ENCODE measurements at regions not wholly inside any gene's neighbourhood (a gene's known extent, or its start where the extent isn't known, plus 50 kb on each side); places are given as distances from the start of the nearest gene placed in this dataset.

GRCh38 chr14:101191721-101192660, 288.5 kb upstream of the RTL1 start:
- no peak overlapping the region for H2AFZ ChIP-seq (ENCODE audit: low read length)
- POLR2A ChIA-PET, result no interaction called here
- FAIRE-seq (no peak), DNase-seq (ENCODE audit: low spot score) (no peak), ATAC-seq (no peak)
- no TSS peak for BruUV-seq (replicated peaks)
- 26% methylated on average over 10 of the region's 15 CpGs for WGBS (ENCODE audit: low lambda C conversion rate)
- H3K27ac ChIP-seq (ENCODE audit: extremely low read length, insufficient read depth, low read length), result no peak overlapping the region
- H3K4me1 ChIP-seq (ENCODE audit: insufficient read depth, low read length), result no peaks in the 10 kb centered on the region
- H3K9me3 ChIP-seq (ENCODE audit: low read length), result no peaks in the 10 kb centered on the region
- no peak for TF ChIP-seq ZMAT3 (CRISPR knock-in tag; conservative IDR thresholded peaks at IDR 0.05)
- TF ChIP-seq, protein P1, sequence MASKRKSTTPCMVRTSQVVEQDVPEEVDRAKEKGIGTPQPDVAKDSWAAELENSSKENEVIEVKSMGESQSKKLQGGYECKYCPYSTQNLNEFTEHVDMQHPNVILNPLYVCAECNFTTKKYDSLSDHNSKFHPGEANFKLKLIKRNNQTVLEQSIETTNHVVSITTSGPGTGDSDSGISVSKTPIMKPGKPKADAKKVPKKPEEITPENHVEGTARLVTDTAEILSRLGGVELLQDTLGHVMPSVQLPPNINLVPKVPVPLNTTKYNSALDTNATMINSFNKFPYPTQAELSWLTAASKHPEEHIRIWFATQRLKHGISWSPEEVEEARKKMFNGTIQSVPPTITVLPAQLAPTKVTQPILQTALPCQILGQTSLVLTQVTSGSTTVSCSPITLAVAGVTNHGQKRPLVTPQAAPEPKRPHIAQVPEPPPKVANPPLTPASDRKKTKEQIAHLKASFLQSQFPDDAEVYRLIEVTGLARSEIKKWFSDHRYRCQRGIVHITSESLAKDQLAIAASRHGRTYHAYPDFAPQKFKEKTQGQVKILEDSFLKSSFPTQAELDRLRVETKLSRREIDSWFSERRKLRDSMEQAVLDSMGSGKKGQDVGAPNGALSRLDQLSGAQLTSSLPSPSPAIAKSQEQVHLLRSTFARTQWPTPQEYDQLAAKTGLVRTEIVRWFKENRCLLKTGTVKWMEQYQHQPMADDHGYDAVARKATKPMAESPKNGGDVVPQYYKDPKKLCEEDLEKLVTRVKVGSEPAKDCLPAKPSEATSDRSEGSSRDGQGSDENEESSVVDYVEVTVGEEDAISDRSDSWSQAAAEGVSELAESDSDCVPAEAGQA (IDR thresholded peaks at IDR 0.05; ENCODE audit: low read depth), result no peak
- TF ChIP-seq, protein P1 (CRISPR knock-in tag; IDR thresholded peaks at IDR 0.05; ENCODE audit: borderline replicate concordance), result no peak
- no peak for TF ChIP-seq BHLHE40 (IDR thresholded peaks at IDR 0.05; ENCODE audit: low read length)
- no peak for TF ChIP-seq ZNF354B (CRISPR knock-in tag; IDR thresholded peaks at IDR 0.05)
- TF ChIP-seq ZNF224 (CRISPR knock-in tag; IDR thresholded peaks at IDR 0.05), result no peak
- TF ChIP-seq THAP7 (CRISPR knock-in tag; IDR thresholded peaks at IDR 0.05), result no peak
- TF ChIP-seq ZNF12 (CRISPR knock-in tag; IDR thresholded peaks at IDR 0.05), result no peak
- no peaks in the 10 kb centered on the region for H3K36me3 ChIP-seq (replicated peaks in 1 of 2; ENCODE audit: control insufficient read depth in 1 of 2, insufficient read depth in 2 of 2, low read length in 2 of 2)
- H3K4me3 ChIP-seq (replicated peaks in 1 of 3; ENCODE audit: insufficient read depth in 1 of 3, low read depth in 2 of 3, low read length in 3 of 3), result no peak overlapping the region
- H3K27me3 ChIP-seq (ENCODE audit: control insufficient read depth in 1 of 2, insufficient read depth in 2 of 2, low read length in 2 of 2), result peaks cover 14 to 53% of the 10 kb centered on the region in 2 experiments
- H4K20me1 ChIP-seq (ENCODE audit: insufficient read depth, low read length), result no peaks in the 10 kb centered on the region
- H3K4me2 ChIP-seq (ENCODE audit: low read depth, low read length), result no peak overlapping the region
- intact Hi-C loops (cut with micrococcal nuclease; ENCODE audit: unreplicated experiment) (no loop called here), in situ Hi-C loops (cut with HindIII; ENCODE audit: extremely low pct_ligation_motif_present, low pct_unique_long_range_greater_than_20kb) (no loop called here)
- no peaks in the 10 kb centered on the region for H3K79me2 ChIP-seq (ENCODE audit: insufficient read depth, low read length)
- CTCF ChIA-PET (ENCODE audit: low intra/inter-chr PET ratio, low total read pairs), result no interaction called here
- H3K9ac ChIP-seq (ENCODE audit: insufficient read depth, low read depth, low read length), result no peak overlapping the region
